GM13977 (cell line): ENCODE measurements at regions not wholly inside any gene's neighbourhood (a gene's known extent, or its start where the extent isn't known, plus 50 kb on each side); places are given as distances from the start of the nearest gene placed in this dataset.

Experiments used
- DNase-seq: peaks from one replicate; pipeline ENCODE4 v3.0.0; 2012; ENCODE audit warnings: low spot score
- in situ Hi-C: fragments of 300-500 bp; cut with MboI; formaldehyde crosslinking; loops from one replicate; pipeline ENCODE4 v1.12.0; 2022; ENCODE audit warnings: low sequenced_read_pairs, low pct_unique_long_range_greater_than_20kb, mixed read lengths, inconsistent platforms; ENCODE audit not compliant: unreplicated experiment
- TF ChIP-seq, protein P1 (sequence below): IDR thresholded peaks from 2 replicates; pipeline ENCODE4 v1.5.1; 2012; ENCODE audit warnings: mild to moderate bottlenecking, control low read depth; ENCODE audit not compliant: insufficient read depth; ENCODE audit errors: extremely low read depth, missing control alignments

- TF ChIP-seq, protein P1, sequence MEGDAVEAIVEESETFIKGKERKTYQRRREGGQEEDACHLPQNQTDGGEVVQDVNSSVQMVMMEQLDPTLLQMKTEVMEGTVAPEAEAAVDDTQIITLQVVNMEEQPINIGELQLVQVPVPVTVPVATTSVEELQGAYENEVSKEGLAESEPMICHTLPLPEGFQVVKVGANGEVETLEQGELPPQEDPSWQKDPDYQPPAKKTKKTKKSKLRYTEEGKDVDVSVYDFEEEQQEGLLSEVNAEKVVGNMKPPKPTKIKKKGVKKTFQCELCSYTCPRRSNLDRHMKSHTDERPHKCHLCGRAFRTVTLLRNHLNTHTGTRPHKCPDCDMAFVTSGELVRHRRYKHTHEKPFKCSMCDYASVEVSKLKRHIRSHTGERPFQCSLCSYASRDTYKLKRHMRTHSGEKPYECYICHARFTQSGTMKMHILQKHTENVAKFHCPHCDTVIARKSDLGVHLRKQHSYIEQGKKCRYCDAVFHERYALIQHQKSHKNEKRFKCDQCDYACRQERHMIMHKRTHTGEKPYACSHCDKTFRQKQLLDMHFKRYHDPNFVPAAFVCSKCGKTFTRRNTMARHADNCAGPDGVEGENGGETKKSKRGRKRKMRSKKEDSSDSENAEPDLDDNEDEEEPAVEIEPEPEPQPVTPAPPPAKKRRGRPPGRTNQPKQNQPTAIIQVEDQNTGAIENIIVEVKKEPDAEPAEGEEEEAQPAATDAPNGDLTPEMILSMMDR: no peak
- in situ Hi-C loops: no loop called here
- DNase-seq: no peak
Observed at GRCh38 chr5:88606173-88606572, 276.8 kb downstream of the MEF2C start.

DNA sequence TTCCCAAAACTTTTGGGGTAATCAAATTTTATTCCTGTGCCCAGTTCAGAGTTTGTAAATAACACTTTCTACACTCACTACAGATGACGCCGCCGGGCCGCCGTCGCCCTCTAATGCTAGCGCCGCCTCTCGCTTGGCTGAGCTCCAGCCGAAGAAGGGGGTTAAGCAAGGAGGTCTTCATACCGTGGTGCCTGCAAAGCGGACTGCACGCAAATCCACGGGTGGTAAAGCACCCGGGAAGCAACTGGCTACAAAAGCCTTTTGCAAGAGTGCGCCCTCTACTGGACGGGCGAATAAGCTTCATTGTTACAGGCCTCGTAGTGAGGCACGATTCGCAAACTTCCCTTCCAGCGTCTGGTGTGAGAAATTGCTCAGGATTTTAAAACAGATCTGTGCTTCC lies 280.4 kb downstream of the MEF2C start:
- TF ChIP-seq, protein P1: peak; percentile 58
- in situ Hi-C loops: no loop called here
- DNase-seq: no peak

DNA sequence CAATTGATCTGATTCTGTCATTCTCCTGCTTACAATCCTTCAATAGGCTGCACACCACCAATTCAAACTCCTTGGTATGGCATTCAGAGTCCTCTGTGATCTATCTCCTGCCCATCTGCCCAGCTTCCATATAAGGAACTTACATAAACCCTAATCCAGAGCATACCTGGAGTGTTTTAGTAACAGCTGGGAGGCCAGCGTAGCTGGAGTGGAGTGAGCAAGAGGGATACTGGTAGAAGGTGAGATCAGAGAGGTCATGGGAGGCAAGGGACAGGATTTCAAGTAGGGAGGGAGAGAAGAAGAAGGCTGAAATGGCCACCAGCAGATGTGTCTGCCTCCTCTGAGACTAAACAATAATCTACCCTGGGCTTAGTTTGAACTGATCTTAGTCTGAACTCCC lies 288.5 kb downstream of the MEF2C start:
- TF ChIP-seq, protein P1: no peak
- DNase-seq: no peak
- in situ Hi-C loops: no loop called here

- in situ Hi-C loops: no loop called here
- DNase-seq: no peak
- TF ChIP-seq, protein P1: no peak
Observed at GRCh38 chr5:88588609-88589008, 294.4 kb downstream of the MEF2C start.

- in situ Hi-C loops: no loop called here
- TF ChIP-seq, protein P1: no peak
Observed at GRCh38 chr5:88583471-88583870, 299.5 kb downstream of the MEF2C start.

GRCh38 chr5:88558366-88558765 lies 289.7 kb upstream of the TMEM161B start:
- TF ChIP-seq, protein P1: no peak
- in situ Hi-C loops: no loop called here
- DNase-seq: no peak

More at GRCh38 chr5:88583471-88583870, 299.5 kb downstream of the MEF2C start:
- DNase-seq: no peak

DNA sequence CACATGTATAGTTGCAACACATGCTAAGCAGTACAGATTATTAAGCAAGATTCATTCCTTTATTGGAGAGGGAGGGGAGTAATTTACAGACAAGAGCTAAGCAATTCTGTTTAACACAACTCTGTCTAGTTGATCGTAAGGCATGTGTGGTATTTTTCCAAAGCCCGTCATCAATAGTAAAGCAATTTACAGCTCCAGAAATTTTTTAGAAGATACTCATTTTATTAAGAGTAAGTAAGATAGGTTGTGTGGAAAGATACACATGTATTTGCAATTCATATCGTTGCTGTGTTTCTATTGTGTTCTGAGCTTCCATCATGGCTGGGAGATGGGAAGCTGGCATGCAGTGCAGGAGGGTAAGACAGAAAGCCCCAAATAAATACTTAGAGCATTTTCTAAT lies 289.2 kb upstream of the TMEM161B start:
- no peak for DNase-seq
- TF ChIP-seq, protein P1: no peak
- in situ Hi-C loops: no loop called here
